Fibroblast of pulmonary artery (primary cell): ENCODE measurements at regions not wholly inside any gene's neighbourhood (a gene's known extent, or its start where the extent isn't known, plus 50 kb on each side); places are given as distances from the start of the nearest gene placed in this dataset.

Experiments used
- DNase-seq: peaks from one replicate; pipeline ENCODE4 v3.0.0-alpha.2; 2010; ENCODE audit warnings: low read depth
- H3K4me3 ChIP-seq: replicated peaks from 2 replicates; pipeline ENCODE4 v1.5.1; 2011; ENCODE audit warnings: low read depth, mild to moderate bottlenecking, control low read depth, low read length, moderate library complexity
- CTCF ChIP-seq: IDR thresholded peaks from 2 replicates; pipeline ENCODE4 v1.5.1; 2011; ENCODE audit warnings: mild to moderate bottlenecking, control low read depth, low read length, inconsistent platforms; ENCODE audit errors: missing control alignments

DNA sequence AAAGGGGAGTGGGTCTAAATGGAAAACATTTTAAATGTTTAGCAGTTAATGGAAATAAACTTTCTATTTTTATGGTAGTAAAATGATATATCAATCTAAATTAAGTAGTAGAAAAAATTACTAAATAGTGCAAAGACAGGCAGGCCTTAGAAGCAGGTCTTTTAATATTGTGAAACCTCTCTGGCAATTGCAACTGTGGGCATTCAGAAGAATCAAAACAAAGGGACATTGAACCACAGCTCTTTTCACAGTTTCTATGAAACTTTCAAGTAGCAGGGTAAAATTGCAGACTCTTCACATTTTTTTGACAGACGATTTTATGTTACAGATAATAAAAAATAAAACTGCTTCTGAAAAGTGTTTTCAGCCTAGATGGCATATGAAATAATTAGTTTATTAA, 533.7 kb downstream of the BCKDHB start:
- DNase-seq = peak; percentile 25
- H3K4me3 ChIP-seq = no peak overlapping the region
- TF ChIP-seq CTCF = no peak

DNA sequence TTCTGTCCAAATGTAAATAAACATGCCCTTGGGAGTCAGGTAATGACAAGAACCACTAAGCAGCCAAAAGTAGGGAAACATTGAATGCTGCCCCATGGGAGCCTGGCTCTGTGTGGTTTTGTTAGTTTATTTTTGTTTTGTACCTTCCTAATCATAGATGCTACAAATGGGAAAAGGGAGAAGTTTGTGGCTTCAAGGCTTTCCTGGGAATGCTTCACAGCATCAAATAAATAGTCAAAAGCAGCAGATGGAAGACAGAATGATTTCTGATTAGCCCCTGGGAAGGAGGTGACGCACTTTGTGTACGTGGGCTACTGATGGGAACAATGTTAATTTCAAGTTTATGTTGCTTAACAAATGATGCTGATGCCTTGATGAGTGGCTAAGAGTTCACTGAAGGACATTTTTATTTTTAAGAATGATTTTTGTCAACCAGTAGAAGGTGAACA, 532.7 kb downstream of the BCKDHB start:
- peak; percentile 25 for DNase-seq
- TF ChIP-seq CTCF = no peak
- H3K4me3 ChIP-seq = no peak overlapping the region

GRCh38 chr6:80638213-80639055, 532.0 kb downstream of the BCKDHB start:
- TF ChIP-seq CTCF = no peak
- H3K4me3 ChIP-seq = no peak overlapping the region
- peak; percentile 96 for DNase-seq

- DNase-seq = peak; percentile 43
- no peak overlapping the region for H3K4me3 ChIP-seq
- TF ChIP-seq CTCF = no peak
Measured at GRCh38 chr6:80637312-80637711, 530.8 kb downstream of the BCKDHB start.

DNA sequence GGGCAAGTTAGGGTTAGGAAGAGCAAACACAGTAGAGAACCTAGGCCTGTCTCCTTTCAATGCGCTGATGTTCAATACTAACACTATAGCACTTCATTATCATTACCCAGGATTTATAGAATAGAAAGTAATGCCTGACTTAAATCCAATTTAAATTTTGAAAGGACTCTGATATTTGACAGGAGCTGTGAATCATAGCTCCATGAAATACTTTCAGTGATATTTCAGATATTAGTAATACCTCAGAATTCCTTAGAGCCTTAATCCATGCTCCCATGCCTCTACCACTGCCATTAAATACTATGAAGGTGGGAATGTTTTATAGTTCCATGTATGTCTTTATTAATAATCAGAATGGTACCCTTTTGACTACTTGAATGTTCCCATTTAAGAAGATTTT, 530.2 kb downstream of the BCKDHB start:
- DNase-seq = no peak
- H3K4me3 ChIP-seq = no peak overlapping the region
- no peak for TF ChIP-seq CTCF

DNA sequence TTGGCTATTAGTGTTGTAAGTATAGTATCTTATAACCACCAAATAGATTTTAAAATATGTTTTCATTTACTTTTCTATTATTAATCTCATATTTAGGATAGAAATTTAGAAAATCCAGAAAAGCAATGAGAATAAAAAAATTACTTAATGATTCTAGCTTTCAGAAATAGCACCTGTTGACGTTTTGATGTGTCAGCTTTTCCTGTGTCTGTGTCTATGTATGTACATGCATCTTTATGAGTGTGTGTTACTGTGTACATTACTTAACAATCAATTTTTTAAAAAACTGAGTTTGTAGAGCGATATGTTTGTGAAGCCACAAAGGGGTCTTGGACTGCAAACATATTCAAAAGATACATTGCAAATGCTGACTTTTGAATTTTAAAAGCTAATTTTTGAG, 526.9 kb downstream of the BCKDHB start:
- no peak for TF ChIP-seq CTCF
- no peak overlapping the region for H3K4me3 ChIP-seq
- DNase-seq = no peak

DNA sequence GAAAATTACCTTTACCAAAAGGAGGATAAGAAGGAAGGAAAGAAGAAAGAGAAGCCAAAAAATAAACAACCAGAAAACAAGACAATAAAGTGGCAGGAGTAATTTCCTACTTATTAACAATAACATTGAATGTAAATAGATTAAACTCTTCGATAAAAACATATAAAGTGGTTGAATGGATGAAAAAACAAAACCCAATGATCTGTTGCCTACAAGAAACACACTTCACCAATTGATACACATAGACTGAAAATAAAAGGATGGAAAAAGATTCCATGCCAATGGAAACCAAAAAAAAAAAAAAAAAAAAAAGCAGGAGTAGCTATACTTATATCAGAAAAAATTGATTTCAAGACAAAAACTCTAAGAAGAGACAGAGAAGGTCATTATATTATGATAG, 518.9 kb downstream of the BCKDHB start:
- TF ChIP-seq CTCF = no peak
- DNase-seq = no peak
- H3K4me3 ChIP-seq = no peak overlapping the region
